Epithelial cell of prostate (primary cell): ENCODE measurements at regions not wholly inside any gene's neighbourhood (a gene's known extent, or its start where the extent isn't known, plus 50 kb on each side); places are given as distances from the start of the nearest gene placed in this dataset.

Source experiments
- DNase-seq: peaks from one replicate; pipeline ENCODE4 v3.0.0-alpha.2; 2011; ENCODE audit warnings: low read depth, low spot score
- H3K27ac ChIP-seq: fragments of 450-650 bp; 2 replicates; pipeline ENCODE4 v1.5.1; 2017; ENCODE audit warnings: mild to moderate bottlenecking

DNA sequence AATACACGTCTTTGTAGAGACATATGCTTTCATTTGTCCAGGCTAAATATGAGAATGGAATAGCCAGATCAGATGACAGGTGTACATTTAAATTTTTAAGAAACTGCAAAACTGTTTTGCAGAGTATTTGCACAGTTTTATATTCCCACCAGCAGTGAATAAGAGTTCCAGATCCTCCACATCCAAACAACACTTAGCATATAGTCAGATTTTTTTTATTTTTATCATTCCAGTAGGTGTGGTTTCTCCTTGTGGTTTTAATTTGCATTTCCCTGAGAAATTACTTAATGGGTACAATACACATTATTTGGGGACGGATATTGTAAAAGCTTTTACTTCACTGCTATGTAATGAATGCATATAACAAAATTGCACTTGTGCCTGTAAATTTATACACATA is 56.7 kb upstream of the IRF2 start:
- H3K27ac ChIP-seq = no peak overlapping the region
- DNase-seq = no peak

DNA sequence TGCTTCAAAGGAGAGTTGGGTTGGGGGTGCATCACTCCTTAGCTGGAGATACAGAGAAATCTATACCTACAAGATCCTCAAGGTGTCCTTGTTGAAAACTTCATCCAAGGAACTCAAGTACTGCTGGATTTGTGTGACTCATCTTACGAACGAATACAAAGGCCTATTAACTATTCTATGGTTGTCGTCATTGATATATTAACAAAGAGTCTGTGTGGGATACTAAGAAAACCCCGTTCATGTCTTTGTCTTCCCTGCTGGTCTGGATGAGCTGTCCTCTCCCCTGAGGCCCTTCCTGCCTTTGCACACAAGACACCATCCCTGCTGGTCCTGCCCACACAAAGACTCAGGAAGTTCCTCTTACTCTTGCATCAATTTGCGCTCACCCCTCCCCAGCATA is 54.9 kb upstream of the IRF2 start:
- DNase-seq = peak; percentile 90
- peak overlapping the region; percentile 46 for H3K27ac ChIP-seq

DNA sequence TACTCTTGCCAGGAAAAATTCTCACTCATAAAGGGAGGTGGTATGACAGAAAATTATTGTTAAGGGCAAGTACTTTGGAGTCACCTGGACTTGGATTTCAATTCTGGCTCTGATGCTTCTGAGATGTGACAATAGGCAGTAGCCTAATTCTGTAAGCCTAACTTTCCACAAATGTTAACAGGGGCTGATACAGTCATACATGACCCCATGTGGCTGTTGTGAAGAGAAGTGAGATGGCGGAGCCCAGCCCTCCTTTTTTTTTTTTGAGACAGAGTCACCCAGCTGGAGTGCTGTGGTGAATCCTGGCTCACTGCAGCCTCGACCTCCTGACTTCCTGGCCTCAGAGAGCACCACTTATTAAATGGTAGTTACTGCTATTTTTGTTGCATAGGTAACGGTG is 54.4 kb upstream of the IRF2 start:
- no peak for DNase-seq
- peak overlapping the region; percentile 46 for H3K27ac ChIP-seq

DNA sequence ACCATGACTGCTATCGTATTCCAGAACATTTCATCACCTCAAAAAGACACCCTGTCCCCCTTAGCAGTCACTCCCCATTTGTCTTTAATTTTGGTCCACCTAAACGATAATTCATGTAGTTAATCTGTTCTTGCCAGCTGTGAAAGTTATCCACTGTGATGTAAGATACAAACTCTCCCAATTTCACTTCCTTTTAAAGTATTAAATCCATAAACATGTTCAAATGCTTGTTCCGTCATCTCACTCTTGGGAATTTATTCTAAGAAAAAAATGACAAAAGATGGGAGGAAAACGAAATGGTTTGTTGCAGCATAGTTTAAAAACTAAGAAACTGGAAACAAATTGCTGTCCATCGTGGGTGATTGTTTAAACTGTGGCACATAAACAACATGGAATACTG is 53.7 kb upstream of the IRF2 start:
- no peak for DNase-seq
- no peak overlapping the region for H3K27ac ChIP-seq

DNA sequence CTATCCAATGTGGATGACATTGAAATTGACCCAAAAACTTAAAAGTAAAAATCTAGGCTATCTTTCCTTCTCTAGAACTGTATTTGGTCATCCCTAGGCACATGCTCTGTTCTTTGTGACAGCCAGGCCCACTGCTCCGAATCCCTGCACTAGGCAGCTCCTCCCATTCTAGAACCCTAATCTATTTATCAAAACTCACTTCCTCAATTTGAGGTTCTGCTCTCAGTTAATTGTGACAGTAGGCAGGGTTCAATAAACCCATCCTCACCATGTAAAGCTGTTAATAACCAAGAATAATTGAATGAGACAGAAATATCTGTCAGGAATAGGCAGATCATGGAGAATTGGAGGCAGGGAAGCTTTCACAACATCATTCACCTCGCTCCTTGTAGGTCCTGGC is 51.9 kb upstream of the IRF2 start:
- H3K27ac ChIP-seq = no peak overlapping the region
- no peak for DNase-seq
